Endothelial cell of umbilical vein (primary cell): ENCODE measurements at regions not wholly inside any gene's neighbourhood (a gene's known extent, or its start where the extent isn't known, plus 50 kb on each side); places are given as distances from the start of the nearest gene placed in this dataset.

Experiments used
- BruUV-seq: library from RNA; stranded (reverse); fragments of 400-500 nt; replicated peaks from 2 replicates; lab custom pipeline; 2021; lab: Mats Ljungman, UMichigan
- CTCF ChIA-PET: fragments of 300-600, 350-600 bp; sonication (Branson Sonifier 250); formaldehyde crosslinking; loops from one replicate; lab custom pipeline; 2021; ENCODE audit warnings: antibody characterized with exemption, inconsistent platforms; lab: Charles Lee
- POLR2A ChIA-PET: fragments of 300-600, 350-600 bp; sonication (Branson Sonifier 250); formaldehyde crosslinking; loops from one replicate; lab custom pipeline; 2021; ENCODE audit warnings: antibody characterized with exemption, inconsistent platforms; lab: Charles Lee
- DNase-seq: peaks from one replicate; pipeline ENCODE4 v3.0.0-alpha.2; 2011; ENCODE audit warnings: low read depth, low spot score
- FAIRE-seq: peaks from 2 replicates; lab custom pipeline; 2011; peaks lifted over from hg19 to GRCh38; lab: Jason Lieb, UNC
- H2AFZ ChIP-seq: 2 replicates; pipeline ENCODE4 v1.6.0; 2012; ENCODE audit warnings: low read depth, low read length, control low read depth, inconsistent platforms
- H3K27ac ChIP-seq: 2 replicates; pipeline ENCODE4 v1.5.1; 2011; ENCODE audit warnings: low read depth, mild to moderate bottlenecking, control low read depth, low read length, moderate library complexity; ENCODE audit not compliant: insufficient read depth
- H3K27me3 ChIP-seq, 2 experiments: 2 replicates each; pipeline versions ENCODE4 v1.6.0 to v1.6.1; 2011; ENCODE audit warnings: low read length in 2 of 2, mixed read lengths in 1 of 2; ENCODE audit not compliant: control insufficient read depth in 2 of 2, insufficient read depth in 2 of 2
- H3K36me3 ChIP-seq, 2 experiments: 2 replicates in 1 of 2; 3 replicates in 1 of 2; pipeline ENCODE4 v1.5.1; 2011; ENCODE audit warnings: low read length in 2 of 2, mild to moderate bottlenecking in 1 of 2, moderate library complexity in 1 of 2; ENCODE audit not compliant: control insufficient read depth in 2 of 2, insufficient read depth in 2 of 2; ENCODE audit errors: extremely low read depth in 1 of 2
- H3K4me1 ChIP-seq: 3 replicates; pipeline ENCODE4 v1.5.1; 2011; ENCODE audit warnings: mild to moderate bottlenecking, low read length; ENCODE audit not compliant: control insufficient read depth, insufficient read depth; ENCODE audit errors: extremely low read depth
- H3K4me2 ChIP-seq: 2 replicates; pipeline ENCODE4 v1.6.1; 2011; ENCODE audit warnings: low read length, control low read depth, mixed read lengths; ENCODE audit not compliant: insufficient read depth
- H3K4me3 ChIP-seq, 3 experiments: fragments of 200-600 bp in 1 of 3; sonication (generic), shearing (Covaris generic) in 1 of 3; replicated peaks in 1 of 3; 2 replicates each; pipeline ENCODE4 v1.5.1; 2011 to 2016; ENCODE audit warnings: control low read depth in 3 of 3, low read length in 3 of 3, mild to moderate bottlenecking in 2 of 3, inconsistent platforms in 1 of 3, low read depth in 1 of 3, moderate library complexity in 1 of 3; ENCODE audit not compliant: insufficient read depth in 1 of 3
- H3K79me2 ChIP-seq: 2 replicates; pipeline ENCODE4 v1.6.0; 2012; ENCODE audit warnings: low read length, inconsistent platforms; ENCODE audit not compliant: control insufficient read depth, insufficient read depth
- H3K9ac ChIP-seq: replicated peaks from 2 replicates; pipeline ENCODE3; 2011; ENCODE audit warnings: low read length, control low read depth; ENCODE audit not compliant: insufficient read depth; ENCODE audit errors: extremely low read depth
- H3K9me1 ChIP-seq: replicated peaks from 3 replicates; pipeline ENCODE4 v1.6.0; 2011; ENCODE audit warnings: mild to moderate bottlenecking, low read length; ENCODE audit not compliant: control insufficient read depth, insufficient read depth; ENCODE audit errors: extremely low read depth
- H3K9me3 ChIP-seq: replicated peaks from 2 replicates; pipeline ENCODE4 v1.5.1; 2012; ENCODE audit warnings: low read length, inconsistent platforms; ENCODE audit not compliant: control insufficient read depth, insufficient read depth
- H4K20me1 ChIP-seq: replicated peaks from 2 replicates; pipeline ENCODE3; 2011; ENCODE audit warnings: mild to moderate bottlenecking, low read length; ENCODE audit not compliant: control insufficient read depth, insufficient read depth; ENCODE audit errors: extremely low read depth
- CTCF ChIP-seq, 2 donors: IDR thresholded peaks; 1 replicate in 1 of 2; 2 replicates in 1 of 2; pipeline ENCODE4 v1.5.1; 2011; ENCODE audit warnings: low read length in 2 of 2, mild to moderate bottlenecking in 2 of 2, moderate library complexity in 2 of 2, control low read depth in 1 of 2, inconsistent platforms in 1 of 2, low read depth in 1 of 2; ENCODE audit not compliant: insufficient read depth in 1 of 2; ENCODE audit errors: extremely low read depth in 1 of 2
- EZH2 ChIP-seq: IDR thresholded peaks from 2 replicates; pipeline ENCODE4 v1.6.1; 2012; ENCODE audit warnings: borderline replicate concordance, low read depth, mild to moderate bottlenecking, moderate library complexity, low read length, inconsistent platforms; ENCODE audit not compliant: severe bottlenecking
- FOS ChIP-seq: IDR thresholded peaks from 2 replicates; pipeline ENCODE4 v1.6.1; 2011; ENCODE audit warnings: mild to moderate bottlenecking, low read length, moderate library complexity, borderline replicate concordance; ENCODE audit not compliant: insufficient read depth
- GATA2 ChIP-seq: IDR thresholded peaks from 2 replicates; pipeline ENCODE4 v1.7.0; 2011; ENCODE audit warnings: low read depth, mild to moderate bottlenecking, moderate library complexity, mixed read lengths, low read length; ENCODE audit not compliant: insufficient read length, insufficient read depth
- JUN ChIP-seq: IDR thresholded peaks from 2 replicates; pipeline ENCODE4 v1.6.1; 2011; ENCODE audit warnings: borderline replicate concordance, low read depth; ENCODE audit not compliant: insufficient read length, insufficient read depth
- MAX ChIP-seq: IDR thresholded peaks from 2 replicates; pipeline ENCODE4 v1.6.1; 2011; ENCODE audit not compliant: insufficient read depth, insufficient read length
- MYC ChIP-seq: IDR thresholded peaks from one replicate; pipeline ENCODE4 v1.6.1; 2011; ENCODE audit warnings: mild to moderate bottlenecking, low read depth, low read length
- POLR2A ChIP-seq: IDR thresholded peaks from 2 replicates; pipeline ENCODE4 v1.6.1; 2012; ENCODE audit warnings: low read depth, mild to moderate bottlenecking, control low read depth, low read length
- POLR2AphosphoS5 ChIP-seq: IDR thresholded peaks from 2 replicates; pipeline ENCODE4 v1.6.1; 2012; ENCODE audit warnings: low read depth, mild to moderate bottlenecking, control low read depth, low read length, moderate library complexity; ENCODE audit not compliant: insufficient read depth
- dilution Hi-C: fragments of 300-500 bp; cut with MboI; formaldehyde crosslinking; loops from one replicate; pipeline ENCODE4 v1.15.0; 2019; ENCODE audit warnings: low sequenced_read_pairs; ENCODE audit not compliant: extremely low pct_ligation_motif_present
- intact Hi-C: fragments of 100-400 bp; cut with micrococcal nuclease; formaldehyde crosslinking; loops from one replicate; pipeline ENCODE4 v1.10.0; 2022

GRCh38 chr12:22990501-22990900 is 365.5 kb downstream of the ETNK1 start:
- Histone ChIP-seq H4K20me1 (no peaks in the 10 kb centered on the region), H2AFZ (no peak overlapping the region), H3K9me1 (no peaks in the 10 kb centered on the region), H3K4me1 (no peaks in the 10 kb centered on the region), H3K4me2 (no peak overlapping the region), H3K79me2 (no peaks in the 10 kb centered on the region), H3K27me3 (peaks cover 0 to 5% of the 10 kb centered on the region in 2 experiments), H3K9me3 (no peaks in the 10 kb centered on the region), H3K36me3 (no peaks in the 10 kb centered on the region), H3K9ac (no peak overlapping the region), H3K27ac (no peak overlapping the region), H3K4me3 (no peak overlapping the region)
- no TSS peak for BruUV-seq
- dilution Hi-C loops (no loop called here), intact Hi-C loops (no loop called here)
- DNase-seq (no peak), FAIRE-seq (no peak)
- ChIA-PET CTCF (no interaction called here), POLR2A (no interaction called here)
- TF ChIP-seq GATA2 = no peak
- no peak for TF ChIP-seq MYC
- no peak for TF ChIP-seq FOS
- no peak for TF ChIP-seq POLR2A
- TF ChIP-seq MAX = no peak
- TF ChIP-seq EZH2 = no peak
- TF ChIP-seq POLR2AphosphoS5 = no peak
- no peak for TF ChIP-seq JUN
- no peak for TF ChIP-seq CTCF (IDR thresholded peaks at IDR 0.05; ENCODE audit: extremely low read depth in 1 of 2, insufficient read depth in 1 of 2, low read depth in 1 of 2, low read length in 2 of 2)
